Calu3 (cell line): ENCODE measurements at regions not wholly inside any gene's neighbourhood (a gene's known extent, or its start where the extent isn't known, plus 50 kb on each side); places are given as distances from the start of the nearest gene placed in this dataset.

Experiments used
- BruUV-seq: library from RNA; stranded (reverse); fragments of 400-500 nt; replicated peaks from 2 replicates; lab custom pipeline; 2021; lab: Mats Ljungman, UMichigan
- CTCF ChIA-PET: fragments of 300-600 bp; sonication (Branson Sonifier 250); formaldehyde crosslinking; loops from one replicate; lab custom pipeline; 2022; ENCODE audit warnings: antibody characterized with exemption; lab: Charles Lee
- DNase-seq: peaks from one replicate; pipeline ENCODE4 v3.0.0; 2022
- H3K27ac Mint-ChIP-seq: one replicate; pipeline ENCODE4 v1.8.0; 2022; ENCODE audit warnings: mixed read lengths; ENCODE audit not compliant: unreplicated experiment
- H3K27me3 Mint-ChIP-seq: one replicate; pipeline ENCODE4 v1.8.0; 2022; ENCODE audit warnings: mixed read lengths; ENCODE audit not compliant: unreplicated experiment
- H3K36me3 Mint-ChIP-seq: one replicate; pipeline ENCODE4 v1.8.0; 2022; ENCODE audit warnings: mild to moderate bottlenecking, moderate library complexity, mixed read lengths; ENCODE audit not compliant: insufficient read depth, unreplicated experiment
- H3K4me1 Mint-ChIP-seq: one replicate; pipeline ENCODE4 v1.8.0; 2022; ENCODE audit warnings: mild to moderate bottlenecking, low read depth, mixed read lengths; ENCODE audit not compliant: unreplicated experiment
- H3K4me3 Mint-ChIP-seq: one replicate; pipeline ENCODE4 v1.8.0; 2022; ENCODE audit warnings: mild to moderate bottlenecking, low read depth, moderate library complexity, mixed read lengths; ENCODE audit not compliant: unreplicated experiment
- H3K9me3 Mint-ChIP-seq: one replicate; pipeline ENCODE4 v1.8.0; 2022; ENCODE audit warnings: low read depth, mixed read lengths; ENCODE audit not compliant: unreplicated experiment
- intact Hi-C: fragments of 100-400 bp; cut with micrococcal nuclease; formaldehyde crosslinking; loops from one replicate; pipeline ENCODE4 v1.10.0; 2022; ENCODE audit not compliant: unreplicated experiment
- TF ChIP-seq, protein P1 (sequence below): fragments of 200-600 bp; IDR thresholded peaks from one replicate; pipeline ENCODE4 v1.8.0; 2022; ENCODE audit warnings: antibody characterized with exemption; ENCODE audit not compliant: unreplicated experiment

DNA sequence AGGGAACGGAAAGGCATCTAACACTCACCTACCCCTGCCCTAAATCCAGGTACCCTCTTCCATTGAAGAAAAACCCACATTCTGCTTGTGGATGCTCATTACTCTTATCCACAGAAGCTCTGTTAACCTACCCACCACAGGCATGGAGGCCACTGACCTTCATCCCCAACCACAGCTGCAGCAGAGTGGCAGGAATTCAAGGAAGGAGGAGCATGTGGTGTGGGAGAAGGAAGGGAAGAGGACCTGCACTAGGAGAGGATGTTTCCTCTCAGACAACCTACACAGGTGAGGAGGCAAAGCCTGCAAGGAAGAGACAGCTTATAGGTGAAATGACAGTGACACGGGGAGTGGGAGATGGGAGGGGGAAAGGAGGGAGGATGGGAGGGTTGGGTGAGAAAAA lies 192.5 kb upstream of the TSC22D2 start:
- no peak for DNase-seq
- TF ChIP-seq, protein P1, sequence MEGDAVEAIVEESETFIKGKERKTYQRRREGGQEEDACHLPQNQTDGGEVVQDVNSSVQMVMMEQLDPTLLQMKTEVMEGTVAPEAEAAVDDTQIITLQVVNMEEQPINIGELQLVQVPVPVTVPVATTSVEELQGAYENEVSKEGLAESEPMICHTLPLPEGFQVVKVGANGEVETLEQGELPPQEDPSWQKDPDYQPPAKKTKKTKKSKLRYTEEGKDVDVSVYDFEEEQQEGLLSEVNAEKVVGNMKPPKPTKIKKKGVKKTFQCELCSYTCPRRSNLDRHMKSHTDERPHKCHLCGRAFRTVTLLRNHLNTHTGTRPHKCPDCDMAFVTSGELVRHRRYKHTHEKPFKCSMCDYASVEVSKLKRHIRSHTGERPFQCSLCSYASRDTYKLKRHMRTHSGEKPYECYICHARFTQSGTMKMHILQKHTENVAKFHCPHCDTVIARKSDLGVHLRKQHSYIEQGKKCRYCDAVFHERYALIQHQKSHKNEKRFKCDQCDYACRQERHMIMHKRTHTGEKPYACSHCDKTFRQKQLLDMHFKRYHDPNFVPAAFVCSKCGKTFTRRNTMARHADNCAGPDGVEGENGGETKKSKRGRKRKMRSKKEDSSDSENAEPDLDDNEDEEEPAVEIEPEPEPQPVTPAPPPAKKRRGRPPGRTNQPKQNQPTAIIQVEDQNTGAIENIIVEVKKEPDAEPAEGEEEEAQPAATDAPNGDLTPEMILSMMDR = no peak
- no peak overlapping the region for H3K4me3 Mint-ChIP-seq
- H3K4me1 Mint-ChIP-seq = peaks cover 9% of the 10 kb centered on the region
- BruUV-seq = no TSS peak
- H3K36me3 Mint-ChIP-seq = no peaks in the 10 kb centered on the region
- CTCF ChIA-PET = no interaction called here
- H3K27me3 Mint-ChIP-seq = peaks cover 43% of the 10 kb centered on the region
- no peaks in the 10 kb centered on the region for H3K9me3 Mint-ChIP-seq
- no peak overlapping the region for H3K27ac Mint-ChIP-seq
- intact Hi-C loops = no loop called here

DNA sequence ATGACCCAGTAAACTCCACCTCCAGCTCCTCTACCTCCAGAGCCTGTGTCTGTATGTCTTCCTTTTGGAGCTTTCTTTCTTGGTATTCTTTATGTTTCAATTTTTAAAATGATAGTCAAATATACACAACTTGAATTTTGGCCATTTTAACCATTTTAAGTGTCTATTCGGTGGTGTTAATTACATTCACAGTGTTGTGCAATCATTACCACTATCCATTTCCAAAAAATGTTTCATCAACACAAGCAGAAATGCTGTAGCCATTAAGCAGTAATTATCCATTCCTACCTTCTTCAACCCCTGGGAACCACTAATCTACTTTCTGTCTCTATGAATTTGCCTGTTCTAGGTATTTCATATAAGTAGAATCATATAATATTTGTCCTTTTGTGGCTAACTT lies 194.5 kb upstream of the TSC22D2 start:
- TF ChIP-seq, protein P1 = no peak
- no TSS peak for BruUV-seq
- Mint-ChIP-seq H3K4me3 (no peak overlapping the region), H3K27ac (no peak overlapping the region), H3K27me3 (peaks cover 64% of the 10 kb centered on the region), H3K4me1 (peaks cover 9% of the 10 kb centered on the region), H3K36me3 (no peaks in the 10 kb centered on the region), H3K9me3 (no peaks in the 10 kb centered on the region)
- DNase-seq = no peak
- intact Hi-C loops = no loop called here
- CTCF ChIA-PET = interaction anchor here (0.6 kb wide), 1 partner anchor 83 kb away, joined by 3 read pairs; no protein-coding TSS in a partner anchor

DNA sequence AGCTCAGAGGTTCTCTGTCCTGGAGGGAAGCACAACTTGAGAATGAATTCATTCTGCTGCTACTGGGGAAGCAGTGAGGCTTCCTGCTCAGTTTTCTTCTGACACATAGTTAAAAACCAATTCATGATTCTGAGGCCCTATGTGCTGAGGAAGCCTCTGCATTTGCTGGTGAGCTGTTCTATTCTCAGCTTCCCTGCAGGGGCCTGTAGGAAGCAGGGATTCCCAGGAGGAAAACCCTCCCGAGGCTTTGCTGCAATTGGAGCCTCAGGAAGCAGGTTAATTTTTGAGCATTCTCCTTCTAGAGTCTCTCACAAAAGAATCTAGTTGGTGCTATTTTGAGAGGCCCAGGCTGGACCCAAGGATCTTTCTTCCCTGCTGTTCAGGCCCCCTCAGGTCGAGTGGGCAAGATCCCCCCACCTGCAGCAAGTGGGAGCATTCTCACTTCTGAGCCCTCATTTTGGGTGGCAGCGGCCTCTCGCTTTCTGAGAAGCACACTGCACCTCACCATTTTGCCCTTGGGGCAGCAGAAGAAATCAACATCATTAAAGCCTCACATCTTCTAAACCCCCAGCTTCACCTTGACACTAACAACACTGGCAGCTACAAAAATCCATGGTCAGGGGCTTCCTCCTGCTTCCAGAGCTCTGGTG lies 197.5 kb upstream of the TSC22D2 start:
- Mint-ChIP-seq H3K36me3 (no peaks in the 10 kb centered on the region), H3K4me3 (no peak overlapping the region), H3K4me1 (peaks cover 4% of the 10 kb centered on the region), H3K27ac (no peak overlapping the region), H3K27me3 (peaks cover 74% of the 10 kb centered on the region), H3K9me3 (no peaks in the 10 kb centered on the region)
- TF ChIP-seq, protein P1 = no peak
- CTCF ChIA-PET = interaction anchor here (1.5 kb wide), 1 partner anchor 27 kb away, joined by 4 read pairs; no protein-coding TSS in a partner anchor
- BruUV-seq = no TSS peak
- DNase-seq = no peak
- intact Hi-C loops = no loop called here

- DNase-seq = no peak
- peaks cover under 1% of the 10 kb centered on the region for H3K9me3 Mint-ChIP-seq
- no peak overlapping the region for H3K27ac Mint-ChIP-seq
- peaks cover 83% of the 10 kb centered on the region for H3K27me3 Mint-ChIP-seq
- CTCF ChIA-PET = interaction anchor here (0.6 to 0.7 kb wide), 2 partner anchors 112 to 450 kb away, joined by 4 read pairs; no protein-coding TSS in a partner anchor
- TF ChIP-seq, protein P1 = no peak
- BruUV-seq = no TSS peak
- no peak overlapping the region for H3K4me3 Mint-ChIP-seq
- no peaks in the 10 kb centered on the region for H3K36me3 Mint-ChIP-seq
- no peaks in the 10 kb centered on the region for H3K4me1 Mint-ChIP-seq
- intact Hi-C loops = no loop called here
These were observed 204.8 kb upstream of the TSC22D2 start for GRCh38 chr3:150203273-150203672.
